Vagina (tissue), 2 donors: ENCODE measurements at regions not wholly inside any gene's neighbourhood (a gene's known extent, or its start where the extent isn't known, plus 50 kb on each side); places are given as distances from the start of the nearest gene placed in this dataset.

ENCODE experiments used
- DNase-seq, 2 donors: peaks; one replicate each; pipeline ENCODE4 v3.0.0-alpha.2; 2017; ENCODE audit errors: extremely low spot score in 2 of 2
- H3K27ac ChIP-seq: fragments of 200-600 bp; sonication (generic); one replicate; pipeline ENCODE4 v1.5.1; 2019
- H3K27me3 ChIP-seq: fragments of 200-600 bp; sonication (generic); one replicate; pipeline ENCODE4 v1.5.1; 2019
- H3K36me3 ChIP-seq, 2 donors: fragments of 200-600 bp; sonication (generic); one replicate each; pipeline ENCODE4 v1.5.1; 2017 to 2019
- H3K4me1 ChIP-seq: fragments of 200-600 bp; sonication (generic); one replicate; pipeline ENCODE4 v1.5.1; 2019
- H3K4me3 ChIP-seq, 2 donors: fragments of 200-600 bp; sonication (generic); 1 replicate in 1 of 2; 2 replicates in 1 of 2; pipeline ENCODE4 v1.5.1; 2016 to 2019
- H3K9me3 ChIP-seq: fragments of 200-600 bp; sonication (generic); one replicate; pipeline ENCODE4 v1.5.1; 2019
- POLR2A ChIP-seq, 2 donors: fragments of 450-650 bp; IDR thresholded peaks; one replicate each; pipeline ENCODE4 v1.6.1; 2017; ENCODE audit warnings: antibody characterized with exemption in 2 of 2, mild to moderate bottlenecking in 2 of 2, moderate library complexity in 2 of 2
- POLR2AphosphoS5 ChIP-seq, 2 donors: sonication (generic); formaldehyde crosslinking; IDR thresholded peaks; one replicate each; pipeline ENCODE4 v1.9.0; 2017; ENCODE audit warnings: antibody characterized with exemption in 2 of 2, mild to moderate bottlenecking in 2 of 2, low read depth in 1 of 2; ENCODE audit not compliant: insufficient read depth in 1 of 2
- intact Hi-C: fragments of 100-400 bp; cut with DNase I; formaldehyde crosslinking; loops from one replicate; pipeline ENCODE4 v1.15.1; 2023
- TF ChIP-seq, protein P1 (sequence below), 3 experiments: fragments of 450-650 bp in 2 of 3; fragments of 200-600 bp in 1 of 3; sonication (generic) in 1 of 3; IDR thresholded peaks; one replicate each; pipeline ENCODE4 v1.5.1; 2017 to 2019; ENCODE audit warnings: antibody characterized with exemption in 3 of 3, mild to moderate bottlenecking in 2 of 3, moderate library complexity in 2 of 3

DNA sequence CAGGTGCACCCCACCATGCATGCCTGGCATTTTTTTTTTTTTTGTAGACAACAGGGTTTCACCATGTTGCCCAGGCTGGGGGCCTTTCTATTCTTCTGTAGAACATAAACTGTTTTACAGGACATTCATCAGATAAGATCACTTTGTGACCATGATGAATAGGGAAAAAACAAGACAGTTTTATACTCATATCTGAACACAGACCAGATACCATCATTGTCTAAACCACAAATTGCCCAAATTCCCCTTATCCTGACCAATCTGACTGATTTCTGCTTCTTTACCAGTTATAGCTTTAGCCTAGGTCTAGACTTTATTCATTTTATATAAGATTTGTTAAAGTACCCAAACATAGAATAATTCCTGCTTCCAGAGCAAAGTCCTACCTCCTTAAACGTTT lies 1699.3 kb upstream of the TMEFF2 start:
- DNase-seq, result no peak
- Histone ChIP-seq H3K36me3 (no peaks in the 10 kb centered on the region), H3K4me3 (no peak overlapping the region), H3K9me3 (no peaks in the 10 kb centered on the region), H3K27me3 (no peaks in the 10 kb centered on the region), H3K4me1 (no peaks in the 10 kb centered on the region), H3K27ac (no peak overlapping the region)
- TF ChIP-seq POLR2AphosphoS5 (IDR thresholded peaks at IDR 0.05; ENCODE audit: insufficient read depth in 1 of 2, low read depth in 1 of 2) (no peak), POLR2A (IDR thresholded peaks at IDR 0.05) (no peak)
- TF ChIP-seq, protein P1, sequence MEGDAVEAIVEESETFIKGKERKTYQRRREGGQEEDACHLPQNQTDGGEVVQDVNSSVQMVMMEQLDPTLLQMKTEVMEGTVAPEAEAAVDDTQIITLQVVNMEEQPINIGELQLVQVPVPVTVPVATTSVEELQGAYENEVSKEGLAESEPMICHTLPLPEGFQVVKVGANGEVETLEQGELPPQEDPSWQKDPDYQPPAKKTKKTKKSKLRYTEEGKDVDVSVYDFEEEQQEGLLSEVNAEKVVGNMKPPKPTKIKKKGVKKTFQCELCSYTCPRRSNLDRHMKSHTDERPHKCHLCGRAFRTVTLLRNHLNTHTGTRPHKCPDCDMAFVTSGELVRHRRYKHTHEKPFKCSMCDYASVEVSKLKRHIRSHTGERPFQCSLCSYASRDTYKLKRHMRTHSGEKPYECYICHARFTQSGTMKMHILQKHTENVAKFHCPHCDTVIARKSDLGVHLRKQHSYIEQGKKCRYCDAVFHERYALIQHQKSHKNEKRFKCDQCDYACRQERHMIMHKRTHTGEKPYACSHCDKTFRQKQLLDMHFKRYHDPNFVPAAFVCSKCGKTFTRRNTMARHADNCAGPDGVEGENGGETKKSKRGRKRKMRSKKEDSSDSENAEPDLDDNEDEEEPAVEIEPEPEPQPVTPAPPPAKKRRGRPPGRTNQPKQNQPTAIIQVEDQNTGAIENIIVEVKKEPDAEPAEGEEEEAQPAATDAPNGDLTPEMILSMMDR (IDR thresholded peaks at IDR 0.05), result no peak
- intact Hi-C loops, result no loop called here

- Histone ChIP-seq H3K36me3 (no peaks in the 10 kb centered on the region), H3K27me3 (no peaks in the 10 kb centered on the region), H3K9me3 (no peaks in the 10 kb centered on the region), H3K4me1 (no peaks in the 10 kb centered on the region), H3K27ac (no peak overlapping the region), H3K4me3 (no peak overlapping the region)
- no peak for DNase-seq
- TF ChIP-seq, protein P1 (IDR thresholded peaks at IDR 0.05), result no peak
- TF ChIP-seq POLR2A (IDR thresholded peaks at IDR 0.05), result no peak
- no peak for TF ChIP-seq POLR2AphosphoS5 (IDR thresholded peaks at IDR 0.05; ENCODE audit: insufficient read depth in 1 of 2, low read depth in 1 of 2)
- intact Hi-C loops, result no loop called here
These were observed 1696.3 kb upstream of the TMEFF2 start for GRCh38 chr2:193891023-193891422.

GRCh38 chr2:193885419-193885818 lies 1690.7 kb upstream of the TMEFF2 start:
- TF ChIP-seq POLR2AphosphoS5 (IDR thresholded peaks at IDR 0.05; ENCODE audit: insufficient read depth in 1 of 2, low read depth in 1 of 2), result no peak
- no peak for TF ChIP-seq POLR2A (IDR thresholded peaks at IDR 0.05)
- TF ChIP-seq, protein P1 (IDR thresholded peaks at IDR 0.05), result no peak
- intact Hi-C loops, result no loop called here
- Histone ChIP-seq H3K36me3 (no peaks in the 10 kb centered on the region), H3K4me1 (no peaks in the 10 kb centered on the region), H3K9me3 (no peaks in the 10 kb centered on the region), H3K27ac (no peak overlapping the region), H3K27me3 (no peaks in the 10 kb centered on the region), H3K4me3 (no peak overlapping the region)
- DNase-seq, result no peak

DNA sequence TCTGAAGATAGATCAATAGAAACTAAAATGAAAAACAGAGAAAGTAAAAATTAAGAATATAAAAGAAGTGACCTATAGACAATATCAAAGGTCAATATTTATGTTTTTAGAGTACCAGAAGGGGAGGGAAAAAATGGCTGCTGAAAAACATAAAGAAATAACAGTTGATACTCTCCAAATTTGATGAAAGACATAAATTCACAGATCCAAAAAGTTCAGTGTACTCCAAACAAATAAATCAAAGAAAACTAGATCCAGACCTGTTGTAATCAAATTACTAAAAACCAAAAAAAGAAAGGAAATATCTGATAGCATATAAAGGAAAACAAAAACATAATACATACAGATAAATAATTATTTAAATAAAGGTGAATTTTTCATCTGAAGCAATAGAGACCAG lies 1689.1 kb upstream of the TMEFF2 start:
- no peaks in the 10 kb centered on the region for H3K27me3 ChIP-seq
- no peaks in the 10 kb centered on the region for H3K9me3 ChIP-seq
- TF ChIP-seq POLR2A (IDR thresholded peaks at IDR 0.05) (no peak), POLR2AphosphoS5 (IDR thresholded peaks at IDR 0.05; ENCODE audit: insufficient read depth in 1 of 2, low read depth in 1 of 2) (no peak)
- TF ChIP-seq, protein P1 (IDR thresholded peaks at IDR 0.05), result no peak
- H3K36me3 ChIP-seq, result no peaks in the 10 kb centered on the region
- no peaks in the 10 kb centered on the region for H3K4me1 ChIP-seq
- no peak overlapping the region for H3K27ac ChIP-seq
- DNase-seq, result no peak
- intact Hi-C loops, result no loop called here
- H3K4me3 ChIP-seq, result no peak overlapping the region

DNA sequence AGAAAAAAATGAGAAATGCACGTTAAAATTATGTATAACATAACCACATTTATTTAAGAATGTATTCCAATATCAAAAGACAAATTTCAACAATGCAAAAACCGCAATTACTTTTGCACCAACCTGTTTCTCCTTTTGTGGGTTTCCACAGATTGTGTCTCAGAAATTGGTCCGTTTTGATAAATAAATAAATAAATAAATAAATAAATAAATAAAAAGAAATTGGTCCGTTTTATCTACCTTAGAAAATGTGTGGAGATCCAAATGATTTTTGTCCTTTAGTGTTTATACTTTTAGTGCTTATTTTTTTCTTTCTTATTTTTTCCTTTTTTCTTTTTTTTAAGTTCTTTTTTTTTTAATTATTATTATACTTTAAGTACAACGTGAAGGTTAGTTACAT lies 1682.2 kb upstream of the TMEFF2 start:
- no peak overlapping the region for H3K4me3 ChIP-seq
- H3K9me3 ChIP-seq, result no peaks in the 10 kb centered on the region
- no peak for DNase-seq
- no peaks in the 10 kb centered on the region for H3K36me3 ChIP-seq
- no peaks in the 10 kb centered on the region for H3K27me3 ChIP-seq
- H3K4me1 ChIP-seq, result no peaks in the 10 kb centered on the region
- H3K27ac ChIP-seq, result no peak overlapping the region
- TF ChIP-seq, protein P1 (IDR thresholded peaks at IDR 0.05), result no peak
- no peak for TF ChIP-seq POLR2AphosphoS5 (IDR thresholded peaks at IDR 0.05; ENCODE audit: insufficient read depth in 1 of 2, low read depth in 1 of 2)
- no peak for TF ChIP-seq POLR2A (IDR thresholded peaks at IDR 0.05)
- intact Hi-C loops, result no loop called here
